OCI-LY3 (cell line): ENCODE measurements at regions not wholly inside any gene's neighbourhood (a gene's known extent, or its start where the extent isn't known, plus 50 kb on each side); places are given as distances from the start of the nearest gene placed in this dataset.

Source experiments
- EZH2phosphoT487 ChIP-seq: fragments of 200-600 bp; shearing (Covaris generic); IDR thresholded peaks from 2 replicates; pipeline ENCODE4 v1.6.1; 2018; ENCODE audit warnings: antibody characterized with exemption, mixed run types, low read depth
- TF ChIP-seq, protein P1 (sequence below): fragments of 200-600, 300-600 bp; sonication (generic); IDR thresholded peaks from 2 replicates; pipeline ENCODE4 v1.5.1; 2014; ENCODE audit warnings: antibody characterized with exemption, low read length, low read depth

DNA sequence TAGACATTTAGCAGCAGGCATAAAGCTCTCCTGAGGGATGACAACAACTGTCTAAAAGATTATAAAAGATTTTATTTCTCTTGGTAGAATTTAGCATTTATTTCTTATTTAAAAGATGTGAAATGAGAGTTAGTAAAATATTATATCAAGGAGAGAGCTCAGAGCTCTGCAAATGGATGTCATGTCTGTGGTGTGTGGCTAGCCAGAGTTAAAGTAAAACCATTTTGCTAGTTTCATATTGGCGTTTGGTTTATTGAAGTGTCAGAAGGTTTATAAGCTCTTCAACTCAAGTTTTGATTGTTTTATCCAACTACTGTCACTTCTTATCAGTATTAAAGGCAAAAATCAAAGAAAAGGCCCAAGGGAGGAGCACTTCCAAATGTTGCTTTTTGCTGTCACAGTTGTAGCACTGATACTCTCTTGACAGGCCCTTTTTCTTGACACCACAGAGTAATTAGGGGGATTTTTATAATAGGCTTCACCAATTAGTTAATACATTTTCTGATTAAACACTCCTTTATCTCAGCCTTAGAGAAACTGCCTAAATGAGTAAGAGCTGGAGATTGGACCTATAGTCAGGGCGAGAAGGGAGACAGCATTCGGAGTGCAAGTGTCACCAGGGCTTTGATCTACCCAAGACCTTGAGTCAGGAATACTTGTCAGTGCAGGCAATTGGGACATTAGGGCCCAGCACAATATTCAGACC, 233.9 kb downstream of the PTBP2 start:
- TF ChIP-seq, protein P1, sequence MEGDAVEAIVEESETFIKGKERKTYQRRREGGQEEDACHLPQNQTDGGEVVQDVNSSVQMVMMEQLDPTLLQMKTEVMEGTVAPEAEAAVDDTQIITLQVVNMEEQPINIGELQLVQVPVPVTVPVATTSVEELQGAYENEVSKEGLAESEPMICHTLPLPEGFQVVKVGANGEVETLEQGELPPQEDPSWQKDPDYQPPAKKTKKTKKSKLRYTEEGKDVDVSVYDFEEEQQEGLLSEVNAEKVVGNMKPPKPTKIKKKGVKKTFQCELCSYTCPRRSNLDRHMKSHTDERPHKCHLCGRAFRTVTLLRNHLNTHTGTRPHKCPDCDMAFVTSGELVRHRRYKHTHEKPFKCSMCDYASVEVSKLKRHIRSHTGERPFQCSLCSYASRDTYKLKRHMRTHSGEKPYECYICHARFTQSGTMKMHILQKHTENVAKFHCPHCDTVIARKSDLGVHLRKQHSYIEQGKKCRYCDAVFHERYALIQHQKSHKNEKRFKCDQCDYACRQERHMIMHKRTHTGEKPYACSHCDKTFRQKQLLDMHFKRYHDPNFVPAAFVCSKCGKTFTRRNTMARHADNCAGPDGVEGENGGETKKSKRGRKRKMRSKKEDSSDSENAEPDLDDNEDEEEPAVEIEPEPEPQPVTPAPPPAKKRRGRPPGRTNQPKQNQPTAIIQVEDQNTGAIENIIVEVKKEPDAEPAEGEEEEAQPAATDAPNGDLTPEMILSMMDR = no peak
- TF ChIP-seq EZH2phosphoT487 = no peak
